Stimulated activated CD4-positive, alpha-beta T cell treated with anti-CD3 and anti-CD28 coated beads, Interleukin-1b, Interleukin-23, amount 100 ng/mL, for 1 hour (primary cell): ENCODE measurements at regions not wholly inside any gene's neighbourhood (a gene's known extent, or its start where the extent isn't known, plus 50 kb on each side); places are given as distances from the start of the nearest gene placed in this dataset.
"Not testable (repeated sequence)": the region's sequence is repeated elsewhere in the genome, so short reads cannot be mapped to it uniquely, and the experiment has no call there.

Source experiments
- DNase-seq, 2 donors: peaks; one replicate each; pipeline ENCODE4 v3.0.0-alpha.2; 2020; ENCODE audit warnings: low read depth in 2 of 2

- no peak for DNase-seq
These were observed 68.9 kb downstream of the CYP26B1 start for GRCh38 chr2:72078773-72079172.

GRCh38 chr2:72077702-72078169 lies 69.9 kb downstream of the CYP26B1 start:
- no peak for DNase-seq

DNA sequence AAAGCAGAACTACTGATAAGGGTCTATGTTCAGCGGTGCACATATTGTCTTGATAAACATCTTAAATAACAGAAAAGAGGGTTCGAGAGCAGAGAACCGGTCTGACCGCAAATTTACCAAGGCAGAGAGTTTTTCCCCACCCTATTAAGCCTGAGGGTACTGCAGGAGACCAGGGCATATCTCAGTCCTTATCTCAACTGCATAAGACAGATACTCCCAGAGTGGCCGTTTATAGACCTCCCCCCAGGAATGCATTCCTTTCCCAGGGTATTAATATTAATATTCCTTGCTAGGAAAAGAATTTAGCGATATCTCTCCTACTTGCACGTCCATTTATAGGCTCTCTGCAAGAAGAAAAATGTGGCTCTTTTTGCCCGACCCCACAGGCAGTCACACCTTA lies 74.3 kb downstream of the CYP26B1 start:
- DNase-seq, result not testable (repeated sequence)

GRCh38 chr2:72064197-72064596 lies 83.5 kb downstream of the CYP26B1 start:
- DNase-seq, result not testable (repeated sequence)

GRCh38 chr2:72062336-72062735 lies 85.3 kb downstream of the CYP26B1 start:
- no peak for DNase-seq

- no peak for DNase-seq
These were observed 90.4 kb downstream of the CYP26B1 start for GRCh38 chr2:72057308-72057707.

DNA sequence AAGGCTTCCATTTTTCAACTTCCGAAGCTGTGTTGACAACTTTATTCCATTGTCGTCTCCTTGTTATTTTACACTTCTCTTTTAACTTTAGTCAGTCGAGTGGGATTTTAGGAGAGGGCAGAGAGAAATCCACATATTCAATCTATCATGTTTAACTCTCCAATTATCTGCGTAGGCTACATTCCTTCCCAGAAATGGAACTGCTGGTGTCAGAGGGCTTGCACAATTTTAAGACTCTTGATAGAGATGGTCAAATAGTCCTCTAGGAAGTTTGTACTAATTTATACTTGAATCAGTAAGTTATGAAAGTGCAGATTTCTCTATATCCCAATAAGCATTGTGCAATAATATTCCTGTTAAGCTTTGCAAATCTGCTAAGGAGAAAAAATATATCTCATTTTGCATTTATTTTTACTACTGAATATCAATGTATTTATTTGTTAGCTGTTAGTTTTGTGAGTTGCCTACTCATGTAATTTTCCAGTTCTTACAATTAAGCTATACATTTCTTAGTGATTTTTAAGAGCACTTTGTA lies 95.6 kb downstream of the CYP26B1 start:
- no peak for DNase-seq

- DNase-seq, result no peak
These were observed 96.5 kb downstream of the CYP26B1 start for GRCh38 chr2:72051204-72051603.

DNA sequence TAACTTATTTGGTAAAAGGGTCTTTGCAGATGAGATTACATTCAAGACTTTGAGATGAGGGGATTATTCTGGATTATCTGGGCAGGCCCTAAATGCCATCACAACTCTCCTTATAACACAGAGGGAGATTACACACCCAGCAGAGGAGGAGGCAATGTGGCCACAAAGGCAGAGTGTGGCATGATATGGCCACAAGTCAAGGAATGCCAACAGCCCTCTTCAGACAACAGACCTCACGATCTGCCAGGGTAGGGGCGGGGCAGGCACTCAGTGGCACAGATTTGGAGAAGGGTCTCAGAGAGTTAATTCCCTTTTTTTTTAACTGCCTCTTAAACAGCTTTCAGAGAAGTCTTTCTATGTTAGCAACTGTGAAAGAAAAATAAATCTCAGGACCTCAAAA lies 96.9 kb downstream of the CYP26B1 start:
- DNase-seq, result no peak

- no peak for DNase-seq
These were observed 98.7 kb downstream of the CYP26B1 start for GRCh38 chr2:72048881-72049477.

- DNase-seq, result no peak
These were observed 103.7 kb downstream of the CYP26B1 start for GRCh38 chr2:72043985-72044384.

DNA sequence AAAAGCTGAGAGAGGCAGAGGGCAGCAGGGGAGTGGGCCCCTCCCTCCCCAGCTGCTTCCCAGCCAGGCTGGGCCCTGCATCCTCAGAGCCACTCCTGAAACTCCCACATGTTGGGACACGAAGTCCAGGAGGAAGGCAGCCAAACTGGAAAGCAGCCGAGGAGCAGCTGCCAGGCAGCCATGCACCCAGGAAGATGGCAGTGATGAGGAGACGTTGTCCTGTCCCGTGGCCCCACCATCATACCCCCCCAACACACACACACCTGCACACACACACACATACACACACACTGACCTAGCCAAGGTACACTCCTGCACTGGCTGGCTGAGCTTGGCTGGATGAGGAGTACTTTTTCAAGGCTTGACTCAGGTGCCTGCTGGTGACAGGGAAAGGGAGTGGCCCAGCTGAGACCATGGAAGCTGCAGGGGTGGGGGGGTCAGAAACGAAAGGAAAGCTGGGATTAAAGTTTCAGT lies 106.0 kb downstream of the CYP26B1 start:
- DNase-seq, result no peak

DNA sequence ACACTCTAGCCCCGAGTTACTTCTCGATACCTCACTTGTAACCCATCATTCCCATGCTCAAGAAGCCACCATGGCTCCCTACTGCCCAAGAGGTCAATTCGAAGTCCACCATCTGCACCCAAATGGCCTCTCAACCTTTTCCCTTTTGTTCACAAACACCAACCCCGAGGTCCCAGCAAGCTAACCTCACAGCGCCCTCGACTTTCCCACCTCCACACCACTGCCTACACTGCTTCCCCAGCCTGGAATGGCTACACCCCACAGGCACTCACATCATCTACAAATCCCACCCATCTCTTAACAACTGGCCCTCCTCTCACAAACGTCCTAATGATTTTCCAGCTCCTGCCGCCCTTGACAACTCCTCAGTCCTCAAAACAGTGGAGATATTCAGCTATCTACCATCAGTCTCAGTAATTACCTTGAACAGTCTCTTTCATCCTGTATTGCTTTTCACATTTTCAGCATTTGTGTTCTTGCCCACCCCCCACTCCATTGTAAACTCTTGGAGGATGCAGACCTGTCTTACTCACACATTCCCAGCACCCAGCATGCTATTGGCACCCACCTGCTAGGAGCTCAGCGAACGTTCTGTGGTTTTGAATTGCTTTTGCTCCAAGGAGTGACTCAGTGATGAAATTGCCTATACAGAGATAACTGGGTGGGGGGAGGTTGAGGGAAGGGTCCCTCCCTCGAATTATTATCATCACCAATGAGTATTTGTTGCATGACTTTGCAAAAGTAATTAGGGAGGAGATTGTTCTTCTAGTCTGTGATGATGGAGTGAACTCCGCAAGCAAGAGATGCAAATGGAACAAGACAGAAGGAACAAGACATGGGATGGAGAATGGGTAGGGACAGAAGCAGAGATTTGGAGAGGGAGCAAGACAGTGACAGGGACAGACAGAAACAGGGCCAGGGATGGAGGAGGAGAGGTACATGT lies 106.8 kb downstream of the CYP26B1 start:
- no peak for DNase-seq

DNA sequence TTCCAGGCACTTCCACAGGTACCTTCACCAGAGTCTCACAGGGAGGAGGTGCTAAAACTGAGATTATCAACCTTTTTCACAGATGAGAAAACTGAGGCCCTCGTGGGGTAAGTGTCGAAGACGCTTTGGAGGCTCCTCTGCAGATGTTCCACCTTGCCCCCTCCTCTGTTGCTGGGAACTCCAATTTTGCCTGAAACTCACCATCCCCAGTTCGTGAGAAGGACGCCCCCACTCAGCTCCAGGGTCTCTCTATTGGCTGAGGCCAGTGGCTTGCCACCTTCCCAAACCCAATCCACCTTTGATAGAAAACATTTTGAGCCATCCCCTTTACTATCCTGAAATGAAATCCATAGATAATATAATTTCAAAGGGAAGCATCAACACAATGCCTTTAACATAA lies 109.1 kb downstream of the CYP26B1 start:
- DNase-seq, result no peak

- no peak for DNase-seq
These were observed 110.4 kb downstream of the CYP26B1 start for GRCh38 chr2:72037261-72037666.

- DNase-seq, result no peak
These were observed 111.1 kb downstream of the CYP26B1 start for GRCh38 chr2:72036595-72036994.

DNA sequence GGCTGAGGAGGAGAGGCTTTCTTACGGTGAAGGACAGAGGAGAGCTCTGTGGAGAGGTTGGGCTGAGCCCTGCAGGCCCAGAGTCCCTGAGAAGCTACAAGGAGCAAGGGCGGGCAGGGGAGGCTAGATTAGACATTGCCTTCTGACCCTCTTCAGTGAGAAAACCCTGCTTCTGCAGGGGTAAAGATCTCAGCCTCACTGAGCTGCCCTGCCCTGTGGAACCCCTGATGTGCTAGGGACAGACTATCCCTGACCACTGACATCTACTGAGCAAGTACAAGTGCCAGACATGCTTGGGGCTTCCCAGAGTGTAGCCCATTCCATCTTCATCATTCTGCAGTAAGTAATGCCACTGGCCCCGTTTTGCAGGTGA lies 111.5 kb downstream of the CYP26B1 start:
- DNase-seq, result no peak

GRCh38 chr2:72035518-72036172 lies 112.0 kb downstream of the CYP26B1 start:
- DNase-seq, result no peak

DNA sequence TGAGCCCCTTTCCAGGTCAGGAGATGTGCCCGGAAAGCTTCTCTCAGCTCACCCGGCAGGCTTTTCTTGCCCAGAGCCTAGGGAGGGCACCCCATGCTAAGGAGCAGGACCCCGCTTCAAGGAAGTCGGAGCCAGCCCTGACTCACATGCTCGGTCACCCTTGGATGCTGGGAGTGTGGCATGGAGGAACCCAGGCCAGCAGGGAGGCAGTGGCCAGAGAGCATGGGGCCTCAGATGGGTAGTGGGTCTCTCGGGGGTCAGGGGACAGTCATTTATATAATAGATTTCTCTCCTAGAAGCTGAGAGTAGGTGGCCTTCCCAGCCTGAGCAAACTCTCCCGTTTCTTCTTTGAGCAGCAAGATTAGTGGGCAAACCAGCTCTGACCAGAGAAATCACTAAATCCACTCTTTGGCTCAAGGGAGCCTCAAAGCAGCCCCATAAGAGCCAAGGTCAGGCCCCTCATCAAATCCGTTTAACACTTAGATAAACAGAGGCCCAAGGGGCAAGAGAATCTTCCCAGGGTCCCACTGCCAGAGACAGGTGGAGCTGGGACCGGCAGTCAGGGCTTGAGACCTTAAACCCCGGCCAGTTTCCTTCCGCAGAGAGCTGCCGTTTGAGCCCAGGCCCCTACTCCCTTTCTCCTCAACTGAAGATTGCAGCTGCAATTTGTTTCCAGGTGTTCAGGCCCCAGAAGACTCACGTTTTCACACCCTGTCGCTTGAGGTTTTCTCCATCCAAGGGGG lies 113.1 kb downstream of the CYP26B1 start:
- DNase-seq, result no peak

DNA sequence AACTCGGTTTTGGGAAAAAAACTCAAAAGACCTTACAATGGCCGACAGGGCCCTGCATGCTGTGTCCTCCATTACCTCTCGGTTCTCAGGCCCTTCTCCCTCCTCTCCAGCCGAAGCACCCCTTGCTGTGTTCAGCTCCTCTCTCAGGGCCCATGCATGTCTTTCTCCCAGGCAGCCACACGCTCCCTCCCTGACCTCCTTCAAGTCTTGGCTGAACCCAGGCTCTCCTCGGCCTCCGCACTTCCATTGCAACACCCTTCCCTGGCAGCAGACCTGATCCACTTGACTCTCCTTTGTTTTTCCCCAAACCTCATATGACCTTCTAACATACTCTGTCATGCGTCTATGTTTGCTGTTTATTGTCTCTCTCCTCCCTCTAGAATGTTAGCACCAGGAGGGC lies 114.0 kb downstream of the CYP26B1 start:
- DNase-seq, result no peak

DNA sequence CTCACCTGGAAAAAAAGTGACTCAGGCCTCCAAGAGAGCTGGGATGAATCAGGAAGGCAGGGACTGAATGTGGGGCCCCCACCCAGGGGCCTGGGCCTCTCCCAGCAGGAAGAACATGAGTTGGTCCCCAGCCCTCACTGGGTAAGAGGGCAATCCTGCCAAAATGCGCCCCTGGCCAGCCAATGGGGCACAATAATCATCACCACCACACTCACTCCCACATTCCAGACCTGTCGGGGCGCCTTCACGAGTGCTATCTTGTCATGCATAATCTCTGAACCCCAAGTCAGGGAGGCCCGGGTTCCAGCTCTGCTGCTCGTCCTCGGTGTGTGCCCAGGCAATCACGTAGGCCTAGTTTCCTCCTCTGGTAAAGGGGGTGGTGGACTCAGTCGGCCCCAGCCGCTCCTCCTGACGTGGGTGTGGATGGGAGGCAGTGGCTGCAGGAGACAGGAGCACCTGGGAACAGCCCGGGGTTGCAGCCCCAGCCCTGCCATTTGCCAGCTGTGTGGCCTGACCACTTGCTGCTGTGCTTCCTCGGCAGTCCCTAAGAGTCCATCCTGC lies 115.1 kb downstream of the CYP26B1 start:
- DNase-seq, result no peak
